ENCODE measurements at regions not wholly inside any gene's neighbourhood (a gene's known extent, or its start where the extent isn't known, plus 50 kb on each side); places are given as distances from the start of the nearest gene placed in this dataset.

GRCh38 chr3:43994657-43995546 lies 246.8 kb upstream of the TOPAZ1 start:
- Histone ChIP-seq H3K36me3 (ENCODE audit: control insufficient read depth, insufficient read depth, low read length) (no peaks in the 10 kb centered on the region), H3K4me3 (replicated peaks; ENCODE audit: low read depth, low read length) (peak overlapping the region; percentile 47), H3K27me3 (replicated peaks; ENCODE audit: control insufficient read depth, insufficient read depth, low read length) (peaks cover 2% of the 10 kb centered on the region; the same call in 1 of the 2 replicates)
- TF ChIP-seq CTCF (IDR thresholded peaks at IDR 0.05; ENCODE audit: insufficient read depth, low read length, poor library complexity, severe bottlenecking), result no peak
- peak; percentile 56 for DNase-seq (ENCODE audit: extremely low read depth, insufficient read length)

GRCh38 chr3:43995547-43996378 lies 245.9 kb upstream of the TOPAZ1 start:
- Histone ChIP-seq H3K27me3 (replicated peaks; ENCODE audit: control insufficient read depth, insufficient read depth, low read length) (peaks cover 2% of the 10 kb centered on the region; the same call in 1 of the 2 replicates), H3K4me3 (replicated peaks; ENCODE audit: low read depth, low read length) (peak overlapping the region; percentile 47), H3K36me3 (ENCODE audit: control insufficient read depth, insufficient read depth, low read length) (no peaks in the 10 kb centered on the region)
- TF ChIP-seq CTCF (IDR thresholded peaks at IDR 0.05; ENCODE audit: insufficient read depth, low read length, poor library complexity, severe bottlenecking), result no peak
- peak; percentile 20 for DNase-seq (ENCODE audit: extremely low read depth, insufficient read length)

GRCh38 chr3:43996379-43997301 lies 245.0 kb upstream of the TOPAZ1 start:
- H3K4me3 ChIP-seq (replicated peaks; ENCODE audit: low read depth, low read length), result peak overlapping the region; percentile 47
- peaks cover 2% of the 10 kb centered on the region; the same call in 1 of the 2 replicates for H3K27me3 ChIP-seq (replicated peaks; ENCODE audit: control insufficient read depth, insufficient read depth, low read length)
- DNase-seq (ENCODE audit: extremely low read depth, insufficient read length), result peak; percentile 50
- TF ChIP-seq CTCF (IDR thresholded peaks at IDR 0.05; ENCODE audit: insufficient read depth, low read length, poor library complexity, severe bottlenecking), result peak; percentile 52
- H3K36me3 ChIP-seq (ENCODE audit: control insufficient read depth, insufficient read depth, low read length), result no peaks in the 10 kb centered on the region

- DNase-seq (ENCODE audit: extremely low read depth, insufficient read length), result no peak
- Histone ChIP-seq H3K4me3 (replicated peaks; ENCODE audit: low read depth, low read length) (peak overlapping the region; percentile 60), H3K36me3 (ENCODE audit: control insufficient read depth, insufficient read depth, low read length) (no peaks in the 10 kb centered on the region), H3K27me3 (replicated peaks; ENCODE audit: control insufficient read depth, insufficient read depth, low read length) (peaks cover 2% of the 10 kb centered on the region; the same call in 1 of the 2 replicates)
- no peak for TF ChIP-seq CTCF (IDR thresholded peaks at IDR 0.05; ENCODE audit: insufficient read depth, low read length, poor library complexity, severe bottlenecking)
Measured at GRCh38 chr3:43997316-43997715, 244.4 kb upstream of the TOPAZ1 start.

- no peak for TF ChIP-seq CTCF (IDR thresholded peaks at IDR 0.05; ENCODE audit: insufficient read depth, low read length, poor library complexity, severe bottlenecking)
- peak; percentile 29 for DNase-seq (ENCODE audit: extremely low read depth, insufficient read length)
- peak overlapping the region; percentile 60 for H3K4me3 ChIP-seq (replicated peaks; ENCODE audit: low read depth, low read length)
Measured at GRCh38 chr3:43997788-43998369, 243.8 kb upstream of the TOPAZ1 start.

More at GRCh38 chr3:43997788-43998369, 243.8 kb upstream of the TOPAZ1 start:
- Histone ChIP-seq H3K36me3 (ENCODE audit: control insufficient read depth, insufficient read depth, low read length) (no peaks in the 10 kb centered on the region), H3K27me3 (replicated peaks; ENCODE audit: control insufficient read depth, insufficient read depth, low read length) (peaks cover 2% of the 10 kb centered on the region; the same call in 1 of the 2 replicates)
